Spleen (tissue), 11 donors: ENCODE measurements at regions not wholly inside any gene's neighbourhood (a gene's known extent, or its start where the extent isn't known, plus 50 kb on each side); places are given as distances from the start of the nearest gene placed in this dataset.
"Not testable (repeated sequence)": the region's sequence is repeated elsewhere in the genome, so short reads cannot be mapped to it uniquely, and the experiment has no call there.

Experiments
- DNase-seq: peaks from one replicate; pipeline ENCODE4 v3.0.0-alpha.2; 2020
- H3K27ac ChIP-seq, 8 donors: fragments of 200-600 bp; sonication (generic) in 7 of 8; 1 replicate in 4 of 8; 2 replicates in 4 of 8; pipeline versions ENCODE4 v1.5.0 to v1.8.0; 2016 to 2021; ENCODE audit warnings: inconsistent platforms in 4 of 8, mild to moderate bottlenecking in 4 of 8, moderate library complexity in 1 of 8
- H3K27me3 ChIP-seq, 7 donors: fragments of 200-600 bp; sonication (generic) in 6 of 7; replicated peaks in 1 of 7; 1 replicate in 4 of 7; 2 replicates in 3 of 7; pipeline versions ENCODE4 v1.5.0 to v1.8.0; 2016 to 2021; ENCODE audit warnings: inconsistent platforms in 3 of 7, mild to moderate bottlenecking in 1 of 7
- H3K36me3 ChIP-seq, 6 donors: fragments of 200-600 bp; sonication (generic) in 5 of 6; 1 replicate in 4 of 6; 2 replicates in 2 of 6; pipeline versions ENCODE4 v1.5.0 to v1.8.0; 2016 to 2021; ENCODE audit warnings: inconsistent platforms in 2 of 6
- H3K4me1 ChIP-seq, 6 donors: fragments of 200-600 bp; sonication (generic) in 5 of 6; 1 replicate in 3 of 6; 2 replicates in 3 of 6; pipeline versions ENCODE4 v1.5.0 to v1.8.0; 2016 to 2021; ENCODE audit warnings: inconsistent platforms in 3 of 6
- H3K4me3 ChIP-seq, 8 donors: fragments of 200-600 bp; sonication (generic) in 7 of 8; 1 replicate in 4 of 8; 2 replicates in 4 of 8; pipeline versions ENCODE4 v1.5.0 to v1.8.0; 2016 to 2021; ENCODE audit warnings: inconsistent platforms in 4 of 8, mild to moderate bottlenecking in 4 of 8, moderate library complexity in 2 of 8
- H3K9me3 ChIP-seq, 8 donors: fragments of 200-600 bp; sonication (generic) in 7 of 8; 1 replicate in 4 of 8; 2 replicates in 4 of 8; pipeline versions ENCODE4 v1.5.0 to v1.8.0; 2016 to 2021; ENCODE audit warnings: inconsistent platforms in 4 of 8
- CTCF ChIP-seq, 11 experiments: fragments of 200-600 bp in 7 of 11; fragments of 450-650 bp in 4 of 11; sonication (generic) in 4 of 11; IDR thresholded peaks in 8 of 11; conservative IDR thresholded peaks in 3 of 11; 1 replicate in 7 of 11; 2 replicates in 4 of 11; pipeline versions ENCODE4 v1.4.0 to v1.8.0; 2016 to 2021; ENCODE audit warnings: antibody characterized with exemption in 11 of 11, inconsistent platforms in 4 of 11, mild to moderate bottlenecking in 1 of 11
- POLR2A ChIP-seq, 3 donors: fragments of 450-650 bp; IDR thresholded peaks; one replicate each; pipeline ENCODE4 v1.5.1; 2017; ENCODE audit warnings: antibody characterized with exemption in 3 of 3, mild to moderate bottlenecking in 1 of 3
- POLR2AphosphoS5 ChIP-seq, 3 donors: sonication (generic); formaldehyde crosslinking; IDR thresholded peaks; one replicate each; pipeline ENCODE4 v1.5.1; 2017; ENCODE audit warnings: antibody characterized with exemption in 3 of 3
- WGBS, 5 donors: extraction: QIAGEN DNeasy Blood & Tissue Kit in 3 of 5; methylation state at CpG; one replicate each; pipeline versions ENCODE4 v1.1.5 to v1.1.7; 2013 to 2018; 5-methylcytosine and 5-hydroxymethylcytosine counted together
- intact Hi-C: fragments of 100-400 bp; cut with DNase I; formaldehyde crosslinking; loops from one replicate; pipeline ENCODE4 v1.15.0; 2023; ENCODE audit warnings: low total_unique reads
- donor health status: healthy with polysubstance abuse.
- donor health status: DM: no; HTN: no; CAD: no; lungs with moderate emphysema.
- donor health status: DM: no; HTN: no; CAD: no.
- donor health status: Bipolar disorder and iron deficiency.
- donor health status: healthy.
- donor health status: DM: no; HTN: no; CAD: no.
- donor health status: DM: yes; HTN: yes; CAD: no.

GRCh38 chr2:88959480-88960204 is 268.2 kb downstream of the RPIA start:
- Histone ChIP-seq H3K27ac (no peak overlapping the region), H3K9me3 (no peaks in the 10 kb centered on the region), H3K4me1 (no peaks in the 10 kb centered on the region), H3K27me3 (no peaks in the 10 kb centered on the region), H3K36me3 (no peaks in the 10 kb centered on the region), H3K4me3 (no peak overlapping the region)
- no peak for DNase-seq
- 77 to 89% (median 84%) methylated on average over 2 of the region's 2 CpGs for WGBS, 5 donors
- intact Hi-C loops = no loop called here
- TF ChIP-seq CTCF (IDR thresholded peaks at IDR 0.05 in 8 of 11, conservative IDR thresholded peaks at IDR 0.05 in 3 of 11) (peak in 2 of 11 experiments; percentile 18 to 20), POLR2A (IDR thresholded peaks at IDR 0.05) (no peak), POLR2AphosphoS5 (IDR thresholded peaks at IDR 0.05) (no peak)

GRCh38 chr2:88961323-88961722 is 269.9 kb downstream of the RPIA start:
- intact Hi-C loops, H3K9me3 ChIP-seq, H3K27me3 ChIP-seq, H3K4me1 ChIP-seq, H3K27ac ChIP-seq, H3K36me3 ChIP-seq, DNase-seq, H3K4me3 ChIP-seq: not testable (repeated sequence)
- WGBS, 5 donors = 57 to 72% (median 66%) methylated on average over 3 of the region's 3 CpGs

- Histone ChIP-seq H3K4me3 (no peak overlapping the region), H3K27me3 (no peaks in the 10 kb centered on the region), H3K36me3 (no peaks in the 10 kb centered on the region), H3K4me1 (no peaks in the 10 kb centered on the region), H3K27ac (no peak overlapping the region), H3K9me3 (no peaks in the 10 kb centered on the region)
- TF ChIP-seq POLR2A (IDR thresholded peaks at IDR 0.05) = no peak
- TF ChIP-seq CTCF (IDR thresholded peaks at IDR 0.05 in 8 of 11, conservative IDR thresholded peaks at IDR 0.05 in 3 of 11) = no peak
- no peak for TF ChIP-seq POLR2AphosphoS5 (IDR thresholded peaks at IDR 0.05)
- WGBS, 5 donors = 75 to 92% (median 87%) methylated on average over 3 of the region's 3 CpGs
- no peak for DNase-seq
- intact Hi-C loops = no loop called here
Observed at GRCh38 chr2:88967844-88968243, 276.4 kb downstream of the RPIA start.

- H3K4me1 ChIP-seq, DNase-seq, intact Hi-C loops, H3K9me3 ChIP-seq, H3K36me3 ChIP-seq, H3K27ac ChIP-seq, H3K27me3 ChIP-seq, H3K4me3 ChIP-seq: not testable (repeated sequence)
- 58 to 81% (median 70%) methylated on average over 1 to 2 of the region's 2 CpGs for WGBS, 5 donors
Observed at GRCh38 chr2:88978011-88978410, 286.5 kb downstream of the RPIA start.

GRCh38 chr2:88978446-88978845 is 287.0 kb downstream of the RPIA start:
- DNase-seq, H3K4me3 ChIP-seq, H3K27me3 ChIP-seq, H3K36me3 ChIP-seq, intact Hi-C loops, H3K9me3 ChIP-seq, H3K27ac ChIP-seq, H3K4me1 ChIP-seq: not testable (repeated sequence)
- WGBS, 5 donors = 50 to 89% (median 86%) methylated on average over 1 of the region's 1 CpG; no CpG with 5 or more reads in 1 of the 5 donors

- H3K27ac ChIP-seq, H3K9me3 ChIP-seq, H3K36me3 ChIP-seq, H3K4me3 ChIP-seq, intact Hi-C loops, DNase-seq, H3K4me1 ChIP-seq, H3K27me3 ChIP-seq: not testable (repeated sequence)
- WGBS, 5 donors = 80 to 93% (median 87%) methylated on average over 2 of the region's 2 CpGs
Observed at GRCh38 chr2:88984079-88984478, 292.6 kb downstream of the RPIA start.

GRCh38 chr2:88986721-88987330 is 295.4 kb downstream of the RPIA start:
- H3K4me1 ChIP-seq, H3K9me3 ChIP-seq, H3K36me3 ChIP-seq, intact Hi-C loops, H3K4me3 ChIP-seq, H3K27me3 ChIP-seq, H3K27ac ChIP-seq, DNase-seq: not testable (repeated sequence)
- 29 to 52% (median 45%) methylated on average over 3 to 4 of the region's 4 CpGs for WGBS, 5 donors

GRCh38 chr2:88988617-88989016 is 297.1 kb downstream of the RPIA start:
- H3K36me3 ChIP-seq, H3K9me3 ChIP-seq, H3K27ac ChIP-seq, H3K4me1 ChIP-seq, DNase-seq, H3K27me3 ChIP-seq, H3K4me3 ChIP-seq, intact Hi-C loops: not testable (repeated sequence)

- 82 to 96% (median 88%) methylated on average over 3 of the region's 3 CpGs for WGBS, 5 donors
- H3K36me3 ChIP-seq, intact Hi-C loops, H3K4me1 ChIP-seq, H3K27ac ChIP-seq, H3K4me3 ChIP-seq, H3K27me3 ChIP-seq, H3K9me3 ChIP-seq, DNase-seq: not testable (repeated sequence)
Observed at GRCh38 chr2:88992819-88993218, 301.3 kb downstream of the RPIA start.
